NCI-H2029 (cell line): ENCODE measurements at regions not wholly inside any gene's neighbourhood (a gene's known extent, or its start where the extent isn't known, plus 50 kb on each side); places are given as distances from the start of the nearest gene placed in this dataset.
"Not testable (repeated sequence)": the region's sequence is repeated elsewhere in the genome, so short reads cannot be mapped to it uniquely, and the experiment has no call there.

Source experiments
- DNase-seq: peaks from one replicate; lab custom pipeline; 2025; lab: John Stamatoyannopoulos, UW

DNA sequence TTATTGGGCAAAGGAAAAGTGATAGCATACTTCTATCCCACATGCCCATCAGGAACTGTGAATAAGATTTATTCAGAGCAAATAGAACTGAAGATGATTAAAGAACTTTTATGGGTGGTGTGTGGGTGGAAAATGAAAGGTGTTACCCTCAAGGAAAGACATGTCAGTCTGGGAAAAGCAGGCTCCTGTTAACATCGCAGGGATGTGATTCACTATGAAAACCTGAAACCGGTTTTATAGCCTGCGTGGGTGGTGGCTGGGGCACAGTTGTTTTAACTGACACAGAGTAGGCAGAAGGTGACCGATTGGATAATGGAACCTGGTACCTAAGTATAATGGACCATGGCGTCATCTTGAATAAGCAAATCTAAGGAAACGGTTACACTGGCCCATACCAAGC is 61.3 kb upstream of the CASK start:
- no peak for DNase-seq

DNA sequence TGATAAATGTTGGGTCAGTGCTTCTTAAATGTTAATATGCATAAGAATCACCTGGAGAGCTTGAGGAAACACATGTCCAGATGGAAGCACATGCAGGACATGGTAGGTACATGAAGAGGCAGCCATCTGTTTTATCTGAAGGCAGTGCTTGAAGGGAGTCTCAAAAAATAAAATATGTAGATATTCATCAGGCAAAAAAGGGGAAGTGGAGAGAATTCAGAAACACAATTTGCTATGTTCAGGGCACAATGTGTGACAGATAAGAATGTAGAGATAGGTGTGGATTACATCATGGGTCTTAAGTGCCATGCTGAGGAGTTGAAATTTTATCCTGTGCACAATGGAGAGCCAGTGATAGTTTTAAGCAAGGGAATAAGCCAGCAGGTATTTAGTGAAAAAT is 59.6 kb upstream of the CASK start:
- DNase-seq = no peak

DNA sequence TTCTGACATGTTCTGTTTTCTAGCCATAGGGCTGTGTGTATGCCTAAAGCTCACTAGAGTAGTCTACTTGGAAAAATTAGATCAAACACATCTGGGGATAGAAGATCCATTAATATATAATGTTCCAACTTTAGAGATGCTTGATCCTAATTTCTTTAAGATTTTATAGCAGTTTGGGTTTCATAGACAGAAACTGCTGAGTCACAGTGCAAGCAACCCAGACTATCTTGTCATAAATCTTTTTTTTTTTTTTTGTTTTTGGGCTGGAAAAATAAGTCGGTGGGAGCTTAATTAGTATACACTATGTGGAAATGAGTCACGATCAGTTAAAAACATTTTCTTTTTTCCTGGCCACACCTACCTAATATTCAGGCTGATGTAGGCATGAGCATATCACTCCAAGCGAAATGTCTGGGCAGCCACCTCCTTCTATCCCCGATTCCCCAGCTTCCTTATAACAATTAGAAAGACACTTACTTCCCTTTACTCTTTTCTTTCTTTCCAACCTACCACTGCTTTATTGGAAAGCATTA is 58.2 kb upstream of the CASK start:
- DNase-seq = no peak

DNA sequence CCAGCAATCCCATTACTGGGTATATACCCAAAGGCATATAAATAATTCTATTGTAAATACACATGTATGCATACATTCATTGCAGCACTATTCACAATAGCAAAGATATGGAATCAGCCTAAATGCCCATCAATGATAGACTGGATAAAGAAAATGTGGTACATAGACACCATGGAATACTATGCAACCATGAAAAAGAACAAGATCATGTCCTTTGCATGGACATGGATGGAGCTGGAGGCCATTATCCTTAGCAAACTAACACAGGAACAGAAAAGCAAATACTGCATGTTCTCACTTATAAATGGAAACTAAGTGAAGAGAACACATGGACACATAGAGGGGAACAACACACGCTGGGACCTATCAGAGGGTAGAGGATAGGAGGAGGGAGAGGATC is 51.3 kb upstream of the CASK start:
- DNase-seq = not testable (repeated sequence)

DNA sequence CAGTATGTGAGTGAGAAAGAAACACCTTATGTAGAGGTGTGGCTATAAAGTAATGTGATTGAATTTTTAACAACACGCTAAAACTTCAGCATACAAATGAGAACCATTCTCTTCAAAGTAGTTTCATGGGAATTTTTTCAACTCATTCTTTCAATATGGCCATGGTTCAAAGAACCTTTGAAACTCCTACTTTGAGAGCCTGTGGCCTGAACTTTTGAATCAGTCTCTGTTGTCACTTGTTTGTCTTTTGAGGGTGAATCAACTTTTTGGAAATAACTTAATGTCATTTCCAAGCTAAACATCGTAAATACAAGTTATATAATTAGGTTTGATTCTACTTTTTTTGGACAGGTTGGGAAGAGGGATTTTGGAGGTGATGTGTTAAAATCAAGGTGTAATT is 49.9 kb upstream of the CASK start:
- no peak for DNase-seq
